ENCODE measurements at regions not wholly inside any gene's neighbourhood (a gene's known extent, or its start where the extent isn't known, plus 50 kb on each side); places are given as distances from the start of the nearest gene placed in this dataset.

DNA sequence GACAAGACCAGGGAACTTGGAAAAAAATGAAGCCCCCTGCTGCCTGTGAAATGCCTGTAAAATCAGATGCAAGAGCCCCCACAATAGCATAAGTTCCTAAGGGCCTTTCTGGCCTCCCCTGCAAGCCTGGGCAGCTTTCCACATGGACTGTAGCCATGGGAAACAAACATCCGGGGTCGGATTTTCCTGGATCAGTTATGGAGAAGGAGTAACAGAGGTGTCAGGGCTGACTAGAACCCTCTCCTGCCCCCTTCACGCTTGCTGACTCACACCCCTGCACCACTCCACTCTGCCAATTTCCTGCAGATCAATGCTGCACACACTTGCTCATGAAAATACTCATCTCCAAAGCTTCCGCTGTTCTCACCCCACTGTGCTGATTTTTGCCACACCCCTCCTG lies 258.6 kb downstream of the CBLN1 start:
- DNase-seq (ENCODE audit: extremely low spot score) = no peak
- ChIA-PET CTCF (interaction anchor here (1.1 kb wide), 1 partner anchor 13 kb away, joined by 3 read pairs; no protein-coding TSS in a partner anchor), POLR2A (no interaction called here)
- TF ChIP-seq, protein P1, sequence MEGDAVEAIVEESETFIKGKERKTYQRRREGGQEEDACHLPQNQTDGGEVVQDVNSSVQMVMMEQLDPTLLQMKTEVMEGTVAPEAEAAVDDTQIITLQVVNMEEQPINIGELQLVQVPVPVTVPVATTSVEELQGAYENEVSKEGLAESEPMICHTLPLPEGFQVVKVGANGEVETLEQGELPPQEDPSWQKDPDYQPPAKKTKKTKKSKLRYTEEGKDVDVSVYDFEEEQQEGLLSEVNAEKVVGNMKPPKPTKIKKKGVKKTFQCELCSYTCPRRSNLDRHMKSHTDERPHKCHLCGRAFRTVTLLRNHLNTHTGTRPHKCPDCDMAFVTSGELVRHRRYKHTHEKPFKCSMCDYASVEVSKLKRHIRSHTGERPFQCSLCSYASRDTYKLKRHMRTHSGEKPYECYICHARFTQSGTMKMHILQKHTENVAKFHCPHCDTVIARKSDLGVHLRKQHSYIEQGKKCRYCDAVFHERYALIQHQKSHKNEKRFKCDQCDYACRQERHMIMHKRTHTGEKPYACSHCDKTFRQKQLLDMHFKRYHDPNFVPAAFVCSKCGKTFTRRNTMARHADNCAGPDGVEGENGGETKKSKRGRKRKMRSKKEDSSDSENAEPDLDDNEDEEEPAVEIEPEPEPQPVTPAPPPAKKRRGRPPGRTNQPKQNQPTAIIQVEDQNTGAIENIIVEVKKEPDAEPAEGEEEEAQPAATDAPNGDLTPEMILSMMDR (IDR thresholded peaks at IDR 0.05; ENCODE audit: control extremely low read depth, extremely low read depth, low read depth, missing control alignments) = no peak

DNA sequence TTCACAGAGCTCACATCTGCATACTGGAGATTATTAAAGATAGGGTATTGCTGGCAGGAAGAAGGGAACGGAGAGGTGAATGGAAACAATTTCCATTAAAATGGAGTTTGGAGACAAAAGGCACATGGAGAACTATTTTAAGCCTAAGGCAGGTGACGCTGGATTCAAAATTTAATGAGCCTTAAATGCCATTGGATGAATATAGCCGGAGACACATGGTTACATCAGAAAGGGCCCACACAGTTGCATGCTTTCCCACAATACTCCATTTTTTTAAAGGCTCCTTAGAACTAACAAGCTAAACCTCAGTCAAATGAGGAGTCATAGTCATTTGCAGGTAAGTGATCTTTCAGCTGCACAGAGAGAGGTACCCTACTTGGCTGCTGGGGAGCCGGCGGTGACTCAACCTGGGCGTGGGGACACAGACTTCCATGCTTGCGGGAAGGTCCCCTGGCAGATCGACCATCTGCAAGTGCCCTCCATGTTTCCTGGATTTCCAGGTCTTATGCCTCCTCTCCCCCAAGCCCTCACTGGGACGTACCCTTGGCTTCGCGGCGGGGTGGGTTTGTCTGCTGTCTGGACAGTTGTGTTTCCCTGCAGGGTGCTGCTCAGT lies 259.2 kb downstream of the CBLN1 start:
- POLR2A ChIA-PET = no interaction called here
- TF ChIP-seq, protein P1 (IDR thresholded peaks at IDR 0.05; ENCODE audit: control extremely low read depth, extremely low read depth, low read depth, missing control alignments) = no peak
- no peak for DNase-seq (ENCODE audit: extremely low spot score)
- CTCF ChIA-PET = no interaction called here

DNA sequence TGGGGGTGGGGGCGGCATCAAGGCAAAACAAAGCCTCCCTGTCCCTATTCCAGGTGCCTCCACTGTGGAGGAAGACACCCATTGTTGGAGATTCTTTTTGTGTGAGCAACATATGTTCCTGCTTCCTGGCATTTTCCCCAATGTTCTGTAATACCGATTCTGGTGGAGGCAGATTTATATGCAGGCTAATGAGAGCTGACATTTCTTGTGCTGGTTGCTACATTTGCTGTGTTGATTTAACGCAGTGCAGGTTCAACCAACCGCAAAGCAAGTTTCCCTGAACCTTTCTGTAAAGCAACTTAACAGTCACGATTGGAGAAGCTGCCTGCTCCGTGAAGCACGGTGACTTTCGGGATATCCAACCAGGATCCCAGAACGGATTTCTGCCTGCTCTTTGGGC lies 260.5 kb downstream of the CBLN1 start:
- POLR2A ChIA-PET = no interaction called here
- CTCF ChIA-PET = no interaction called here
- DNase-seq (ENCODE audit: extremely low spot score) = no peak
- TF ChIP-seq, protein P1 (IDR thresholded peaks at IDR 0.05; ENCODE audit: control extremely low read depth, extremely low read depth, low read depth, missing control alignments) = no peak

DNA sequence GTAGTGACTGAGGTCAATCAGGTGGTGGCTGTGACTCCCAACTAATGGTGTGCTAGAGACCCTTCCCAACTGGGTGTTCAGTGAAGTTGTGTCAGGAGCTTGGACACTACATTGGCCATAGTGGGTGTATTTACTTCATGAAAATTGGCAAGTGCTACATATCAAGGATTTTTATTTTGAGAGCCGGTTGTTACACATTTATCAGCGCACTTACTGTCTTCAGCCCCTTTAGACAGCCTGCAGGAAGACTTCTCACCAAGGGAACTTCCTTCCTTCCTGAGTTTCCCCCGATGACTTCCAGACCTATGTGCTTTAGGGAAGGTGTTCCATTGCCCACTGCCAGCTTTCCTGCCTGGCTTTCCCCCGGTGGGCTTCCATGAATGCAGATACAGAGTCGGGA lies 261.2 kb downstream of the CBLN1 start:
- ChIA-PET POLR2A (no interaction called here), CTCF (no interaction called here)
- no peak for DNase-seq (ENCODE audit: extremely low spot score)
- TF ChIP-seq, protein P1 (IDR thresholded peaks at IDR 0.05; ENCODE audit: control extremely low read depth, extremely low read depth, low read depth, missing control alignments) = no peak

DNA sequence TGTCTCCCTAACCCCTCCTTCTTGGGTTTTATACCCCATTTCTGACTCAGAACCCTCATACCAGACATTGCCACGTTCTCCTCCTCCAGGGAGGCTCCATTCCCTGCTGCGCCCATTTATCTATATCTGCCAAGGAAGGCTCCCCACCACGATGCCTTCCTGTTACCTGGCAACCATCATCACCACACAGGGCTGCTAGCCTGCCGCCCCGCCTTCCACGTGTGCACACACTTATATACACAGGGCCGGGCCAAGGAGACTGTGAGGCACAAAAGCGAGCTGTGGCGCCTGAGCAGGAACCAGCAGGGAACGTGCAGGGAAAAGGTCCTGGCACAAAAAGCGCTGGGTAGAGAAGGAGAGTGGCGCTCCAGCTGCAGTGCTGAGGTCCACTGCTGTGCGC lies 261.8 kb downstream of the CBLN1 start:
- TF ChIP-seq, protein P1 (IDR thresholded peaks at IDR 0.05; ENCODE audit: control extremely low read depth, extremely low read depth, low read depth, missing control alignments) = no peak
- DNase-seq (ENCODE audit: extremely low spot score) = no peak
- ChIA-PET CTCF (no interaction called here), POLR2A (no interaction called here)

DNA sequence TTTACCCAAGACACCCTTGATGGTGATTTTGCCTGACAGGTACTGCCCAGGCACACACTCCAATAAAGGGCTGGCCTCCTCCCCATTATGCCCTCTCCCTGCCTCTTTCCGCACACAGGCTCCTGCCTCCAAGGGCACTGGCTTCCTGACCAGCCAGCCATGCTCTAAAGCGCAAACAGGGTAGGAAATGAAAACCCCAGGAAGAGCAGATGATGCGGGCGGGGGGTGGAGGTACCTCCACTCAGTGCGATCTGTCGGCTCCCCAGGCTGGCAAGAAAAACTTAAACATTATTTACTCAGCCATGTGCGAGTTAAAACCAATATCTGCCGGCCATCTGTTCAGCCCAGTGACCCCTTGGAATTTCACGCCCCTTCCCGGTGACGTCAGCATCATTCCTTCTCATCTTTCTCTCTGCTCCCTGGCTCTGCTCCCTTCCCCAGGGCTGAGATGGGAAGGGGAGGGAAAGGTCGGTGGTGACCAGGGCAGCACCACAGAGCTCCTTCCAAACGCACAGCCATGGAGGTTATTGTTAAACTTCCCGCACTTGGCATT lies 262.5 kb downstream of the CBLN1 start:
- no peak for DNase-seq (ENCODE audit: extremely low spot score)
- CTCF ChIA-PET = interaction anchor here (1.6 kb wide), 1 partner anchor 8 kb away, joined by 8 read pairs; no protein-coding TSS in a partner anchor
- TF ChIP-seq, protein P1 (IDR thresholded peaks at IDR 0.05; ENCODE audit: control extremely low read depth, extremely low read depth, low read depth, missing control alignments) = no peak
- POLR2A ChIA-PET = no interaction called here
